WTC11 (cell line): ENCODE measurements at regions not wholly inside any gene's neighbourhood (a gene's known extent, or its start where the extent isn't known, plus 50 kb on each side); places are given as distances from the start of the nearest gene placed in this dataset.

Experiments
- ATAC-seq: fragments of 200-7000 bp; cut with Tn5 transposase; 2 replicates; pipeline ENCODE4 v1.10.0; 2021; ENCODE audit warnings: mild to moderate bottlenecking, moderate library complexity
- CTCF ChIA-PET: fragments of 300-600 bp; sonication (Branson Sonifier 250); formaldehyde crosslinking; loops from one replicate; lab custom pipeline; 2021; ENCODE audit warnings: antibody characterized with exemption; lab: Charles Lee
- POLR2A ChIA-PET: fragments of 350-600 bp; sonication (Branson Sonifier 250); formaldehyde crosslinking; loops from one replicate; lab custom pipeline; 2021; ENCODE audit warnings: antibody characterized with exemption; lab: Charles Lee
- DNase-seq: peaks from one replicate; pipeline ENCODE4 v3.0.0; 2021; ENCODE audit warnings: low spot score
- H3K27ac Mint-ChIP-seq: 2 replicates; pipeline ENCODE4 v1.8.0; 2021; ENCODE audit warnings: mixed read lengths
- H3K27me3 Mint-ChIP-seq: 2 replicates; pipeline ENCODE4 v1.8.0; 2021; ENCODE audit warnings: low read depth, mild to moderate bottlenecking, moderate library complexity, mixed read lengths
- H3K36me3 Mint-ChIP-seq: 2 replicates; pipeline ENCODE4 v1.8.0; 2021; ENCODE audit warnings: mixed read lengths
- H3K4me1 Mint-ChIP-seq: 2 replicates; pipeline ENCODE4 v1.8.0; 2022; ENCODE audit warnings: mixed read lengths
- H3K4me3 Mint-ChIP-seq: 2 replicates; pipeline ENCODE4 v1.8.0; 2021; ENCODE audit warnings: mild to moderate bottlenecking, moderate library complexity, mixed read lengths
- H3K9me3 Mint-ChIP-seq: 2 replicates; pipeline ENCODE4 v1.8.0; 2021; ENCODE audit warnings: mixed read lengths
- AFF4 ChIP-seq: sonication (generic); formaldehyde crosslinking; IDR thresholded peaks from 2 replicates; pipeline ENCODE4 v1.8.1; 2023; ENCODE audit warnings: mild to moderate bottlenecking, missing genetic modification reagents, borderline replicate concordance
- CBFB ChIP-seq: sonication (generic); formaldehyde crosslinking; IDR thresholded peaks from 2 replicates; pipeline ENCODE4 v1.8.1; 2022; ENCODE audit warnings: mild to moderate bottlenecking, low read depth, missing genetic modification reagents
- ETV6 ChIP-seq: sonication (generic); formaldehyde crosslinking; IDR thresholded peaks from 2 replicates; pipeline ENCODE4 v1.8.1; 2022; ENCODE audit warnings: mild to moderate bottlenecking, missing genetic modification reagents
- FOXP4 ChIP-seq: sonication (generic); formaldehyde crosslinking; IDR thresholded peaks from 2 replicates; pipeline ENCODE4 v1.8.0; 2022; ENCODE audit warnings: mild to moderate bottlenecking, missing genetic modification reagents
- GABPB1 ChIP-seq: sonication (generic); formaldehyde crosslinking; IDR thresholded peaks from 2 replicates; pipeline ENCODE4 v1.8.1; 2023; ENCODE audit warnings: mild to moderate bottlenecking, missing genetic modification reagents
- MYBL2 ChIP-seq: sonication (generic); formaldehyde crosslinking; IDR thresholded peaks from 2 replicates; pipeline ENCODE4 v1.8.1; 2023; ENCODE audit warnings: mild to moderate bottlenecking, moderate library complexity, missing genetic modification reagents
- NFYB ChIP-seq: sonication (generic); formaldehyde crosslinking; conservative IDR thresholded peaks from 2 replicates; pipeline ENCODE4 v1.8.0; 2022; ENCODE audit warnings: low read depth, missing genetic modification reagents
- NR3C1 ChIP-seq: sonication (generic); formaldehyde crosslinking; conservative IDR thresholded peaks from 2 replicates; pipeline ENCODE4 v1.8.1; 2023; ENCODE audit warnings: low read depth, mild to moderate bottlenecking, missing genetic modification reagents
- OVOL2 ChIP-seq: fragments of 250-450 bp; sonication (Bioruptor Pico); IDR thresholded peaks from 2 replicates; pipeline ENCODE4 v1.9.0; 2021; ENCODE audit warnings: mild to moderate bottlenecking, borderline replicate concordance
- SMAD3 ChIP-seq: sonication (generic); formaldehyde crosslinking; IDR thresholded peaks from 2 replicates; pipeline ENCODE4 v1.8.0; 2022; ENCODE audit warnings: missing genetic modification reagents, mild to moderate bottlenecking, borderline replicate concordance
- SMAD4 ChIP-seq: sonication (generic); formaldehyde crosslinking; IDR thresholded peaks from 2 replicates; pipeline ENCODE4 v1.8.0; 2022; ENCODE audit warnings: mild to moderate bottlenecking, missing genetic modification reagents
- ZBTB21 ChIP-seq: sonication (generic); formaldehyde crosslinking; IDR thresholded peaks from 2 replicates; pipeline ENCODE4 v1.8.1; 2023; ENCODE audit warnings: mild to moderate bottlenecking, missing genetic modification reagents, borderline replicate concordance
- ZNF263 ChIP-seq: sonication (generic); formaldehyde crosslinking; IDR thresholded peaks from 2 replicates; pipeline ENCODE4 v1.8.1; 2022; ENCODE audit warnings: low read depth, mild to moderate bottlenecking, moderate library complexity, missing genetic modification reagents
- ZNF416 ChIP-seq: fragments of 250-450 bp; sonication (Bioruptor Pico); IDR thresholded peaks from 2 replicates; pipeline ENCODE4 v1.9.0; 2021; ENCODE audit warnings: mild to moderate bottlenecking, inconsistent platforms
- ZNF512 ChIP-seq: sonication (generic); formaldehyde crosslinking; IDR thresholded peaks from 2 replicates; pipeline ENCODE4 v1.8.1; 2022; ENCODE audit warnings: missing genetic modification reagents, borderline replicate concordance
- ZSCAN18 ChIP-seq: fragments of 250-450 bp; sonication (Bioruptor Pico); IDR thresholded peaks from 2 replicates; pipeline ENCODE4 v2.1.2; 2022; ENCODE audit warnings: mild to moderate bottlenecking, moderate library complexity
- TF ChIP-seq, protein P1 (sequence below): fragments of 250-450 bp; sonication (Bioruptor Pico); IDR thresholded peaks from 2 replicates; pipeline ENCODE4 v1.8.0; 2021; ENCODE audit warnings: mild to moderate bottlenecking

DNA sequence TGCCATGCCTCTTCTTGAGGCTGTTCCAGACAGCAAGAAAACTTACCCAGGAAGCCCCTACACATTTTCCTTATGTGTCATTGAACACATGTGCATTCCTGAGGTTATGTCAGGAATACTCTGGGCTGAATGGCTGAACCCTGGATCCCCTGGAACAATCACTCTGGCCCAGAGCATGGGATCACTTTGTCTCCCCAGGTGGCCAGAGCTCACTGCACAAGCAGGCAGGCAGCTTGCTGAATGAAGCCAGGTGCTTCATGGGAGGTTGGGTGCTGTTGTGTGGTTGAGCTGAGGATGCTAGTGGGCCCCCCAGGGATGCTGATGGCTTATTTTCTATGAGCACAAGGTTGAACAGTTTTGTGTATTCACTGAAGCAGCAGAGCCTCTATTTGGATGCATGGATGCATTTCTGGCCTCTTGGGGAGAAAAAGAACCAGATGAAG lies 54.7 kb upstream of the NPTX2 start (continued):
- TF ChIP-seq GABPB1 (CRISPR knock-in tag) = no peak
- TF ChIP-seq MYBL2 = no peak
- no peak for TF ChIP-seq ZBTB21
- TF ChIP-seq ETV6 (CRISPR knock-in tag) = no peak
- no peak for TF ChIP-seq CBFB (CRISPR knock-in tag)
- no peak for TF ChIP-seq ZNF416 (CRISPR knock-in tag)
- TF ChIP-seq SMAD4 (CRISPR knock-in tag) = no peak
- no peak for TF ChIP-seq ZNF263 (CRISPR knock-in tag)

GRCh38 chr7:98559958-98560357 lies 57.1 kb upstream of the NPTX2 start:
- Mint-ChIP-seq H3K27me3 (peaks cover 17% of the 10 kb centered on the region), H3K36me3 (peaks cover 20% of the 10 kb centered on the region), H3K4me1 (no peaks in the 10 kb centered on the region), H3K27ac (no peak overlapping the region), H3K9me3 (peaks cover 39% of the 10 kb centered on the region), H3K4me3 (no peak overlapping the region)
- ATAC-seq (peak; percentile 94), DNase-seq (no peak)
- POLR2A ChIA-PET = no interaction called here
- TF ChIP-seq ZSCAN18 (CRISPR knock-in tag) = no peak
- no peak for TF ChIP-seq FOXP4 (CRISPR knock-in tag)
- TF ChIP-seq, protein P1, sequence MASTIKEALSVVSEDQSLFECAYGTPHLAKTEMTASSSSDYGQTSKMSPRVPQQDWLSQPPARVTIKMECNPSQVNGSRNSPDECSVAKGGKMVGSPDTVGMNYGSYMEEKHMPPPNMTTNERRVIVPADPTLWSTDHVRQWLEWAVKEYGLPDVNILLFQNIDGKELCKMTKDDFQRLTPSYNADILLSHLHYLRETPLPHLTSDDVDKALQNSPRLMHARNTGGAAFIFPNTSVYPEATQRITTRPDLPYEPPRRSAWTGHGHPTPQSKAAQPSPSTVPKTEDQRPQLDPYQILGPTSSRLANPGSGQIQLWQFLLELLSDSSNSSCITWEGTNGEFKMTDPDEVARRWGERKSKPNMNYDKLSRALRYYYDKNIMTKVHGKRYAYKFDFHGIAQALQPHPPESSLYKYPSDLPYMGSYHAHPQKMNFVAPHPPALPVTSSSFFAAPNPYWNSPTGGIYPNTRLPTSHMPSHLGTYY (CRISPR knock-in tag) = no peak
- peak; percentile 64 for TF ChIP-seq NFYB (CRISPR knock-in tag)
- TF ChIP-seq SMAD3 (CRISPR knock-in tag) = no peak
- CTCF ChIA-PET = interaction anchor here (0.9 to 1.0 kb wide), 2 partner anchors 15 to 272 kb away, joined by 3 to 4 read pairs; no protein-coding TSS in a partner anchor

- Mint-ChIP-seq H3K27ac (no peak overlapping the region), H3K9me3 (peaks cover 31% of the 10 kb centered on the region), H3K27me3 (peaks cover 13% of the 10 kb centered on the region), H3K36me3 (peaks cover 16% of the 10 kb centered on the region), H3K4me1 (no peaks in the 10 kb centered on the region), H3K4me3 (no peak overlapping the region)
- ChIA-PET POLR2A (no interaction called here), CTCF (interaction anchor here (0.9 kb wide), 1 partner anchor 14 kb away, joined by 3 read pairs; no protein-coding TSS in a partner anchor)
- ATAC-seq (no peak), DNase-seq (no peak)
- TF ChIP-seq NR3C1 (CRISPR knock-in tag) (no peak), ZNF512 (CRISPR knock-in tag) (0 out of 2 replicates have a peak, but pooled peaks have one; percentile 48)
Observed at GRCh38 chr7:98559219-98559618, 57.9 kb upstream of the NPTX2 start.

DNA sequence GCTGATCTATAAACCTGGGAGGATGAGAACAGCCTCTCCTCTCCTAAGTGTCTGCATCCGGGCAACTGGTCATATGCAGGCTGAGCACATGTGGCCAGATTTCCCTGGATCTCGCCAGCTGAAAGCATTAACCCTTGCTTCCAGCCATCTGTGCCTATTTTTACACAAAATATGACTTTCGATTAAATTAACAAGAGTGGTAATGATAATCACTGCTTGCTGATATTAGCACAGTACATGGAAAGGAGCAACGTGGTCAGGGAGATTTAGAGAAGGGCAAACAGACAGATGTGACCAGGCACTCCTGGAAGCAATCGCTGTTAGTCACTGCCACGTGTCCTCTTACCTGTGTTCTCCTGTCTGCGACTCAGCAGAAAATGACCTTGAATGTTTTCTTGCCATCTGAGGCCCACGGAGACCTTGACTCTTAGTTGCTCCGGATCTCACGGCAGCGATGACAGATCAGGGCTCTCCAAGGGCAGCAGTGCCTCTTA lies 59.5 kb upstream of the NPTX2 start:
- Mint-ChIP-seq H3K4me1 (no peaks in the 10 kb centered on the region), H3K9me3 (peaks cover 34% of the 10 kb centered on the region), H3K4me3 (no peak overlapping the region), H3K27me3 (peaks cover 10% of the 10 kb centered on the region), H3K27ac (no peak overlapping the region), H3K36me3 (peaks cover 12% of the 10 kb centered on the region; the same call in 1 of the 2 replicates)
- ChIA-PET POLR2A (no interaction called here), CTCF (no interaction called here)
- no peak for ATAC-seq
- no peak for DNase-seq
- TF ChIP-seq ZBTB21 (no peak), OVOL2 (no peak), AFF4 (CRISPR knock-in tag) (no peak), SMAD4 (CRISPR knock-in tag) (no peak)
- TF ChIP-seq, protein P1 (CRISPR knock-in tag) = no peak
